WERI-Rb-1 (cell line): ENCODE measurements at regions not wholly inside any gene's neighbourhood (a gene's known extent, or its start where the extent isn't known, plus 50 kb on each side); places are given as distances from the start of the nearest gene placed in this dataset.

Source experiments
- DNase-seq: peaks from one replicate; pipeline ENCODE4 v3.0.0-alpha.2; 2020
- H3K27ac ChIP-seq: fragments of 250-450 bp; sonication (Bioruptor Pico); 2 replicates; pipeline ENCODE4 v1.5.1; 2020; ENCODE audit warnings: mild to moderate bottlenecking, moderate library complexity
- H3K27me3 ChIP-seq: fragments of 250-450 bp; sonication (Bioruptor Pico); 2 replicates; pipeline ENCODE4 v1.5.1; 2021; ENCODE audit warnings: mild to moderate bottlenecking, low read depth, moderate library complexity; ENCODE audit not compliant: insufficient read depth, severe bottlenecking
- H3K36me3 ChIP-seq: fragments of 250-450 bp; sonication (Bioruptor Pico); 2 replicates; pipeline ENCODE4 v1.5.1; 2020; ENCODE audit warnings: mild to moderate bottlenecking, moderate library complexity
- H3K4me3 ChIP-seq: 2 replicates; pipeline ENCODE4 v1.5.1; 2011; ENCODE audit warnings: low read depth, mild to moderate bottlenecking, control low read depth, low read length
- H3K9me3 ChIP-seq: fragments of 250-450 bp; sonication (Bioruptor Pico); 2 replicates; pipeline ENCODE4 v1.5.1; 2021; ENCODE audit warnings: mild to moderate bottlenecking, moderate library complexity; ENCODE audit not compliant: severe bottlenecking
- TF ChIP-seq, protein P1 (sequence below): IDR thresholded peaks from 2 replicates; pipeline ENCODE4 v1.5.1; 2011; ENCODE audit warnings: low read depth, mild to moderate bottlenecking, control low read depth, inconsistent platforms, low read length

DNA sequence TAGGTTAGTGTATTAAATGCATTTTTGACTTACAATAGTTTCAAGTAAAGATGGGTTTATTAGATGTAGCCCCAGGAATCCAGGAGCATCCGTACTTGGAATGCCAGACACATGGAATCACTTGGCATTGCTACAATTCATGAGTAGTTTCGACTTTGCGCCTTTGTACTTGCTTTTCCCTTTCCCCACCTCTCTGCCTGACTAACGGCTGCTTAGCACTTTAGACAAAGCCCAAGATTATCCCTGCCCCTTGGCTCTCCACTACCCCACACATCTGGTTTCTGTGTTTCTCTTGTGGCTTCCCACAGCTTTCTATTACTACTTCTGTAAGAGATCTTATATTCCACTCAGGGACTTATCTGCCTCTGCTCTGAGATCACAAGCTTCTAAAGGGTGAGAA lies 397.7 kb upstream of the POU3F1 start:
- no peak for DNase-seq
- no peaks in the 10 kb centered on the region for H3K9me3 ChIP-seq
- no peak overlapping the region for H3K27ac ChIP-seq
- no peaks in the 10 kb centered on the region for H3K36me3 ChIP-seq
- no peaks in the 10 kb centered on the region for H3K27me3 ChIP-seq
- TF ChIP-seq, protein P1, sequence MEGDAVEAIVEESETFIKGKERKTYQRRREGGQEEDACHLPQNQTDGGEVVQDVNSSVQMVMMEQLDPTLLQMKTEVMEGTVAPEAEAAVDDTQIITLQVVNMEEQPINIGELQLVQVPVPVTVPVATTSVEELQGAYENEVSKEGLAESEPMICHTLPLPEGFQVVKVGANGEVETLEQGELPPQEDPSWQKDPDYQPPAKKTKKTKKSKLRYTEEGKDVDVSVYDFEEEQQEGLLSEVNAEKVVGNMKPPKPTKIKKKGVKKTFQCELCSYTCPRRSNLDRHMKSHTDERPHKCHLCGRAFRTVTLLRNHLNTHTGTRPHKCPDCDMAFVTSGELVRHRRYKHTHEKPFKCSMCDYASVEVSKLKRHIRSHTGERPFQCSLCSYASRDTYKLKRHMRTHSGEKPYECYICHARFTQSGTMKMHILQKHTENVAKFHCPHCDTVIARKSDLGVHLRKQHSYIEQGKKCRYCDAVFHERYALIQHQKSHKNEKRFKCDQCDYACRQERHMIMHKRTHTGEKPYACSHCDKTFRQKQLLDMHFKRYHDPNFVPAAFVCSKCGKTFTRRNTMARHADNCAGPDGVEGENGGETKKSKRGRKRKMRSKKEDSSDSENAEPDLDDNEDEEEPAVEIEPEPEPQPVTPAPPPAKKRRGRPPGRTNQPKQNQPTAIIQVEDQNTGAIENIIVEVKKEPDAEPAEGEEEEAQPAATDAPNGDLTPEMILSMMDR: no peak
- no peak overlapping the region for H3K4me3 ChIP-seq

DNA sequence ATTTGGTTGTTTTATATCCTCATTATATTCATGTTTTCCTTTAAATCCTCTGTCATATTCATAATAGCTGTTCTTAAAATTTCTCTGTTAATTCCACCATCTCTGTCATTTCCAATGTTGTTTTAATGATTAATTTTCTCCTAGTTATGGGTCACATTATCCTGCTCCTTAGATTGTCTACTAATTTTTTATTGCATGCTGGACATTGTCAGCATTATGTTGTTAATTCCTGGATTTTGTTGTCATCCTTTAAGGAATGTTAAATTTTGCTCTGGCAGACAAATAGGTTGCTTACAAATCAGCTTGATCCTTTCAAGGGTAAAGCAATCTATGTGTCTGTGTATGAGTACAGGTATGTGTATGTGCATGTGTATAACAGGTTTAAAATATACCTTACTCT lies 393.8 kb upstream of the POU3F1 start:
- Histone ChIP-seq H3K27me3 (no peaks in the 10 kb centered on the region), H3K36me3 (no peaks in the 10 kb centered on the region), H3K4me3 (no peak overlapping the region), H3K27ac (no peak overlapping the region), H3K9me3 (no peaks in the 10 kb centered on the region)
- no peak for DNase-seq
- TF ChIP-seq, protein P1: no peak

DNA sequence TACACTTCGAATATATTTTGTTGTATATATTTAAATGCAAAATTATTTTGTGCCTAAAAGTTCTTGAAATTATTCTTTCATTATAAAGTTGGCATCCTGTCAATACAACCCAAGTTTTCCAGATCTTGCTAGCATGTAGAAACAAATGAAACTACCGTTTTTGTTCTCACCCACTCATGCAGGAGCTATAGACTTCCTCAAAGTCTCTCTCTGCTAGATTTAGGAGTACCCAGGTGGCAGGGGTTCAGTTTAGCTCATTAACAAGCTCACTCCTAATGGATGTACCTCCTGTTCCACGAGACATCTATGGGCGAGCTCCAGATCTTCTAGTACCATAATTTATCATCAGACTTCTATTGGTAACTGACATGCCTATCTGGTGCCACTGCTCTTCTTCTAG lies 390.2 kb upstream of the POU3F1 start:
- DNase-seq: no peak
- Histone ChIP-seq H3K36me3 (no peaks in the 10 kb centered on the region), H3K9me3 (no peaks in the 10 kb centered on the region), H3K27me3 (no peaks in the 10 kb centered on the region), H3K4me3 (no peak overlapping the region), H3K27ac (no peak overlapping the region)
- TF ChIP-seq, protein P1: no peak

DNA sequence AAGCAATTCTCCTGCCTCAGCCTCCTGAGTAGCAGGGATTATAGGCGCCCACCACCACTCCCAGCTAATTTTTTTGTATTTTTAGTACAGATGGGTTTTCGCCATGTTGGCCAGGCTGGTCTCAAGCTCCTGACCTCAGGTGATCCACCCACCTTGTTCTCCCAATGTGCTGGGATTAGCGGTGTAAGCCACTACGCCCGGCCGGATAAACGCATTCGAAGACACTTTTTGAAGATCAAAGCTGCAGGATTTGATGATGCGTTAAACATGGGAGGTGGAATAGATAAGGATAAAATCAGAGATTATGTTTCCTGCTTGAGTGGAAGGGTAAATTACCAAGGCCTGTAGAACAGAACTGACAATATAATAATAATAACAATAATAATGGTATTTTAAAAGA lies 389.4 kb upstream of the POU3F1 start:
- Histone ChIP-seq H3K9me3 (no peaks in the 10 kb centered on the region), H3K27ac (no peak overlapping the region), H3K4me3 (no peak overlapping the region), H3K36me3 (no peaks in the 10 kb centered on the region), H3K27me3 (no peaks in the 10 kb centered on the region)
- TF ChIP-seq, protein P1: no peak
- DNase-seq: peak; percentile 83

DNA sequence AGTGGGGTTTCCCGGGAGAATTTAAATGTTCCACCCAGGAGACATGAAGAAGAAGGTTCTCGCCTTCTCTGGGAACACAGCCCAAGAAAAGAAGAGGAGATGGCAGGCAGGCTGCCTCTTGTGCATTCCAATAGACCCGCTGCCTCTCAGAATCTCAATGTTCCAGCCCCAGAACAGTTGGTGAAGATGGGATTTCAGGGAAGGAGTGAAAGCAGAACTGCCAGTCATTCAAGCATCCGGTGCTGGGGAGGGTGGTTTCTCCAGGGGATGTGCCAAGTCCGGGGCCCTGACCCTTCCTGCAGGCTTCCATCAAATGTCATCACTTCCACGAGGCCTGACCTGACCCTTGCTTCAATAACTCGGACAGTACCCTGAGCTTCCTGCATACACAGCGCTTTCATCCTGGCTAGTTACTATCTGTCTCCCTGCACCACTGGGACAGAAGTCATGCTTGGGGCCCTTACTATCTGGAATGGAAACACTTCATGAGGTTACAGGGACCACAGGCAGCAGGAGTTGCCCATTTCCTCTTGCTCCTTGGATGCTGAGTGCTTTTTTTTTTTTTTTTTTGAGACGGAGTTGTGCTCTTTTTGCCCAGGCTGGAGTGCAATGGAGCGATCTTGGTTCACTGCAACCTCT lies 386.6 kb upstream of the POU3F1 start:
- H3K36me3 ChIP-seq: no peaks in the 10 kb centered on the region
- no peaks in the 10 kb centered on the region for H3K9me3 ChIP-seq
- no peak for DNase-seq
- no peak overlapping the region for H3K4me3 ChIP-seq
- H3K27me3 ChIP-seq: no peaks in the 10 kb centered on the region
- TF ChIP-seq, protein P1: no peak
- no peak overlapping the region for H3K27ac ChIP-seq

DNA sequence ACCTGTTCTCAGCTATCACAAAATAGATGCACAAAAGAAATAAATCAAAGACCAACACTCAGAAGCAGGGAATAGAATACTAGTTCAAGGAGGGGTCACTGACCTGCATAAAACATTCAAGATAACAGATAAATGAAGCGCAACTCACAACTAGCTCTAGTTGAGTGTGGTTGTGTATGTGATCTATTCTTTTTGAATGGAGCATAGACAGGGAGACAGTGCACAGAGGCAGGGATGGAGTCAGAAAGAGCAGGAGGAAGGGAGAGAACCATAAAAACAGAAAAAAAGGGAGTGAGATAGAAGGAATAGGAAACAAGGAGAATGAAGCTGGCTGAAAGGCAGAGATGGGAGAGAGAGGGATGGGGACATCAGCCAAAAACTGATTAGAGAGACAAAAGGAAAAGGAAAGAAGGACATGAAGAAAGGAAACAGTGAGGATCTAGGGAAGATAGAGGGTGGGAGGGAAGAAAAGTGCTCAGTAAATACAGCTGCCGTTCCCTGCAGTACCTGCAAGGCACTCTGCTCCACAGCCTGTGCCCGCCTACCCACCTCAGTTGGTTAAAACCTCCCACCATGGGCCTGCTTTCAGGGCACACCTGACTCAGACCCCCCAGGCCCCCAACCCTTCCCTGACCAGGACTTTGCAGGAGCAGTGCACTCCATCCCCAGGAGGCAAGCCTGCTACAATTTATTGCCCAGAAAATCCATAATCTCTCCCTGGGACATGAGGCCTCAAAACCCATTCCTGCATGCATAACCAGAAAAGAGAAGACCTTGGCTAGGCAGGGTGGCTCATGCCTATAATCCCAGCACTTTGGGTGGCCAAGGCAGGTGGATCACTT lies 385.2 kb upstream of the POU3F1 start:
- Histone ChIP-seq H3K27ac (no peak overlapping the region), H3K36me3 (no peaks in the 10 kb centered on the region), H3K9me3 (no peaks in the 10 kb centered on the region), H3K27me3 (no peaks in the 10 kb centered on the region), H3K4me3 (no peak overlapping the region)
- DNase-seq: no peak
- TF ChIP-seq, protein P1: no peak
